NCI-H2107 treated with DMSO at 0.1 percent for 48 hours (cell line): ENCODE measurements at regions not wholly inside any gene's neighbourhood (a gene's known extent, or its start where the extent isn't known, plus 50 kb on each side); places are given as distances from the start of the nearest gene placed in this dataset.
"Not testable (repeated sequence)": the region's sequence is repeated elsewhere in the genome, so short reads cannot be mapped to it uniquely, and the experiment has no call there.

Source experiments
- DNase-seq: peaks from one replicate; lab custom pipeline; 2025; ENCODE audit not compliant: unreplicated experiment; lab: John Stamatoyannopoulos, UW

DNA sequence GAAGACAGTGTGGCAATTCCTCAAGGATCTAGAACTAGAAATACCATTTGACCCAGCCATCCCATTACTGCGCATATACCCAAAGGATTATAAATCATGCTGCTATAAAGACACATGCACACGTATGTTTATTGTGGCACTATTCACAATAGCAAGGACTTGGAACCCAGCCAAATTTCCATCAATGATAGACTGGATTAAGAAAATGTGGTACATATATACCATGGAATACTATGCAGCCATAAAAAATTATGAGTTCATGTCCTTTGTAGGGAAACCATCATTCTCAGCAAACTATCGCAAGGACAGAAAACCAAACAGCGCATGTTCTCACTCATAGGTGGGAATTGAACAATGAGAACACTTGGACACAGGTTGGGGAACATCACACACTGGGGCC, 729.6 kb upstream of the ARPP21 start:
- not testable (repeated sequence) for DNase-seq

DNA sequence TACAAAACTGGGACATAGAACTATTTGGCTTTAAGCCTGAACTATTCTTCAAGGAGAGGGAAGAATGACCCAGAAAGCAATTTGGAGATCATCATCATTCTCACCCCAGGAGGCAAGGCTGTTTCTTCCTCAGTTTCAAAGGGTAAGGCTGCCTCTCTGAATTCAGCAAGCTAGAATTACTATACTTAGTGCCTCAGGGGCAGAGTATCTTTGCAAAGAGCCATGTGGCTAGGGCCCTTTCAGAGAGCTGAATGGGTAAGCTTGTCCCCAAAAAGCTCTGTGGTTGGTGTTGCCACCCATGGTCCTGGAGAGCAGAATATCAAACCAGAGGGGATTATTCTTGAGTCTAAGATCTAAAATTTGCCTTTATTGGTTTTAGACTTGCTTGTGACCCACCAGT, 720.3 kb upstream of the ARPP21 start:
- DNase-seq, result no peak

DNA sequence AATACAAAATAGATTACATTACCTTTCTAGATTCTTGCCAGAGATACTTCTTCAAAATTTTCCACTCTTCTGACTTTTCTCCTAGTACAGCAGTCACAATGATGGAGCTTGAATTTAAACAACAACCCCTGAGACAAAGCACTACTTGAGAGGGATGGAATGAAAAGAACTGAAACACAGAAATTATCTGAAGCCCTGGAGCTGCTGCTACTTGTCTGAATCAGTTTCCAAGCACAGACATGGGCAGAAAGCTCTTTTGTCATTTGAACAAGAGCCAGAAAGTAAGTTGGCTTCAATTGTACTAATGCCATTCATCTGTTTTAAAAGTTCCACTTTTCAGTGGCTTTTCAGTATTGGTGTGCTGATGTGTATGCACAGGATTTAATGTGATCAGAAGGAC, 718.5 kb upstream of the ARPP21 start:
- no peak for DNase-seq

- DNase-seq, result no peak
Observed at GRCh38 chr3:34924961-34925360, 714.4 kb upstream of the ARPP21 start.

DNA sequence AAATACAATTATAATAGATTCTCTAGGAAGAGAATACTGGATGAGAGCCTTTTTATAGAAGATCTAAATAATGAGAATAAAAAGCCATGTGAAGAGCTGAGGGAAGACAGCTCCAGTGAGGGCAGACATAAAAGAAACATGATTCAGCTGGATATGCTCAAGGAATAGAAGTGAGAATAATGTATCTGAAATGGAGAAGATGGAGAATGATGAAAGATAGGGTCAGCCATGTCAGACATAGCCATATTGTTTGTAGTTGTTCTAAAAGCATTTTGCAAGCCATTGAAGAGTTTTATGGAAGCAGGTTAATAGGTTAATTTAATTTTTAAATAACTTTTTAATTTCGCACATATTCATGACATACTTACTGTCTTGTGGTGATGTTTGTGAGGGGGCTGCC, 713.5 kb upstream of the ARPP21 start:
- no peak for DNase-seq

DNA sequence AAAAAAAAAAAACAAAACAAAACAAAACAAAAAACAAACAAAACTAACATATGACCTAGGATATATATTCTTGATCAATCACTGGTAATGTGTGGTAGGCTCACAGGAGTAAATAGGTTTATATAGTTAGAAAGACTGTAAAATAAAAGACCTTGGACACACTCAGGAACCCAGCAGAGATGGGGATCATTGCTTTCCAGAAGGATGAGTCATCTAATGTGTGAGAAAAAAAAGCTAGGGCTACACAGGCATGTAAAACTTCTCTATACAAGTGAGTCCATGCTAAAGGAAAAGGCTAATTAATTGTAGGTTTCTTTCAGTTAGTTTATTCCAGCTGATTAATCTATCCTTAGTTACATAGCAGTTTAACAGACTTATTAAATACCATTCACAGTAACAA, 710.3 kb upstream of the ARPP21 start:
- no peak for DNase-seq

DNA sequence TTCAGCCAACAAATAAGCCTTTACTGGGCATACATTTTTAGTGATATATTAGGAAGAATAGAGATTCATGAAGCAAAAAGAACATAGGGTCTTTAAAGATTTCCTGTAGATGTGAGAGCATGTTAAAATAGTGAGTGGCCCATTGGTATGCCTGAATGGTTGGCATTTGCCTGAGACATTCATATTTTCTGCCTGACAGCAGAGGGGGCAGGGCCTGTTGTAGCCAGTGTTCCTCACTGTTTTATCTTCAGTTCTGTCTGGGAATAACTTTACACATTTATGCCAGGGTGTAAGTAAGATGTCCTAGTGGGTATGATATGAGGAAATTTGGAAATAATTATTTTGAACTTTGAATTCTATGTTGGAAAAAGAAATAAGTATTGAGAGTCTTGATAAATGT, 704.7 kb upstream of the ARPP21 start:
- DNase-seq, result no peak

GRCh38 chr3:34938784-34939183, 700.5 kb upstream of the ARPP21 start:
- no peak for DNase-seq

GRCh38 chr3:34942256-34942655, 697.1 kb upstream of the ARPP21 start:
- DNase-seq, result no peak

DNA sequence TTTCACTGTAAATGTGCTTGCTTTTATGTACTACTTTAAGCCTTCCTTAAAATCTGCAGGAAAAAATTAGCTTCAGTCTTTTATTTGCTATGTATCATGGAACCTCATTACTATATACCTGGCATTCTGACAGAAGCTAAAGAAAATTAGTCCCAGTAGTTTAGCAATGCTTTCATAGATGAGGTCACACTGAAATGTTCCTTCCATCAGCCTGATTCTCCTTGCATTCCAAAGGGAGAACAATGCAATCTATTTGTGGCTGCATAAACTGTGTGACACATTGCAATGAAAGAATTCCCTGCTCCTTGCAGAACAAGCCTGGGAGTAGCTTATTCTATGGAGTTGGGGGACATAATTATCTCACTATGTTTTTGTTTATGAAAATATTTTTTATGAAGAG, 691.5 kb upstream of the ARPP21 start:
- no peak for DNase-seq

DNA sequence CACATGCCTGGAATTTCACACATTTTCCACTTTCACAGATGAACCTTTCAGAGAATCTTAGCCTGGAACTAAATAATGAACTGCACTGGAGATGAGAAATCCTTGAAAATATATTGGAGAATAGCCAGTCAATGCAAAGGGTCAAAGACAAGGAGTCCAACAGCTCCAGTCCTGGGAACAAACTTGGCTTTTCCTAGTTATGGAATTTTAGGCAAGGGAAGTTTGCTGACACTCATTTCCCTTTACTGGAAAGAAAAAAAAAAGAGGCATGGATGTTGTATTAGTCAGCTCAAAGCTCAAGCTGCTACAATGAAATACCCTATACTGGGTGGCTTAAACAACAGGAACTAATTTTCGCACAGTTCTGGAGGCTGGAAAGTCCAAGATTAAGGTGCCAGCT, 690.8 kb upstream of the ARPP21 start:
- no peak for DNase-seq

DNA sequence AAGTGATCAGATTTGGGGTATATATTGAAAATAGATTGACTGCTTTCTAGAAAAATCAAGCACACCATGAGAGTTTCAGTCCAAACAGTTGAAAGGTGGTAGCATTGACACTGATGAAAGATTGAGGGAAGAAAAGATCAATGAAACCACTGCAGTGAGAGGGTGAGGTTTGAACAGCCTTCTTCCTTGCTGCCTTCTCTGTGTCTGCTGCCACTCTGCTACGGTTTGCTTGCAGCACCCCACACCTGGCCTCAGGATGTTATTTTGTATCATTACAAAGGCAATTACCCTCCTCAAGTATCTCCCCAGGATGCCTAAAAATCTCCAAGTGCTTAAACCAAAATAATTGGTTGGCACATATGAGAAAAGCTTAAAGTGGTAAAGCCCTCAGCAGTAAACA, 683.6 kb upstream of the ARPP21 start:
- DNase-seq, result peak; percentile 60

- DNase-seq, result no peak
Observed at GRCh38 chr3:34956511-34956910, 682.8 kb upstream of the ARPP21 start.

GRCh38 chr3:34957677-34958076, 681.6 kb upstream of the ARPP21 start:
- DNase-seq, result no peak

DNA sequence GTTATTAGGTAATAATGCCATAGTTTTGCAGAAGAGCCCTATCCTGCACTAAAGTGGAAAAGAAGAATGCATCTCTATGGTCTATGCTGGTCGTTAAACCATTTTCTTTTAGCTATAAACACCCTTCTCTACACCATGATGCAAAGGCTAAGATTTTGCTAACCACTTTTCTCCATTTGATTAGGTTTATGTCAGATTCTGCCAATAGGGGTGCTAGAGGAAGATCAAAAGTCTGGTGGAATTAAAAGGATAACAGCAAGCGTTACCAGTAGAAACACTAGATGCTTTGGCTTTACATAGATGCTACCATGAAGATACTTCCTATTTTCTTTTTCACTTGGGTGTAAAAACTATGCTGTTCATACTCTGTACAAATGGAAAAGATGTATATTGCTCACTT, 669.8 kb upstream of the ARPP21 start:
- DNase-seq, result no peak

DNA sequence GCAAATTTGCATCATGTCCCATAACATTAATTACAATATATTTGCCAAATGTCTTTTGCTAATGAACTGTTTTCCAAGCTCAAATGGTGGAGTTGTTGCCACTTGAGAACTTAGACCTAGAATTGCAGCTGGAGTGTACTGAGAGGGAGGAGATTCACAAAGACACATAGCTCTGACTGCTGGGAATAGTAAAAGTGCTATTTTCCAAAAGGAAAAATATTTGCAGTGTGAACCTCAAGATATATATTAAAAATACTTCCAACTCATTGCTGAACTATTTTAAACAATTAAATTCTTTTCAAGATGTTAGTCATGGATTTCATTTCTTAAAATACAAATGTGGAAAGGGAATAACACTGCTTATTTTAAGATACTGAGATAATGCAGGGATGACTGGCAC, 666.8 kb upstream of the ARPP21 start:
- no peak for DNase-seq

DNA sequence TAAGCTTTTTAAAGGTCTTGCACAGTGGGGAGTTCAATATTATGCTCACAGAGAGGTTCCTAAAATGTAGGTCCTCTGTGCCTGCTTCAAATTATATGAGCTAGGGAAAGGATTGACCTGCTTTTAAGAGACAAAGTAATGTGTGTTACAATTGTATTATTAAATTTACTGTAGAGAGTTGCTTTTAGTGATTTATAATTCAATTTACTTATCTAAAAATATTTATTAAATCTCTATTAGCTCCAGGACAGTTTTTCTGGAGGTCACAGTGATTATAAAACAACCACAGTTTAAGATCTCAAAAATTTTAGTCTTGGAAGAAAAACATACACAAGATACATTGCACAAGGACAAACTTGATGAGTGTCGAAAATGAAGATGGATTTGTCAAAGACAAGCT, 665.7 kb upstream of the ARPP21 start:
- no peak for DNase-seq

DNA sequence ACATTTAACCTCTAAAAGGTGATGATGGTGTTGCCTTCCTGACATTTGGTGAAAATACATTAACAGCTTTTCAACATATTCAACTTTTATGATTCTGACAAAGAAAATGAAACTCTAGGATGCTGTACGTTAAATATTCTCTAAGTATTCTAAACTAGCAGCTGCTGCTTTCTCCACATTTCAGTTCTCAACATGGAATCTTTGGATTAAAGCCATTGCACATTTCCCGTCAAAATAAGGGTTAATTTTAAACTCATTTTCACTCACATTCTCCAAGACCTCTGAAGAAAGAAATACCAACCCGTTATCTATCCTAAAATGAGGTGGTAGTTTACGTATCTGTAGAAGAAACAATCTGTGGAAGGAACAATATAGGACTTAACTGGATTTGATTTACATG, 655.7 kb upstream of the ARPP21 start:
- DNase-seq, result no peak

GRCh38 chr3:34988296-34988695, 651.0 kb upstream of the ARPP21 start:
- no peak for DNase-seq

DNA sequence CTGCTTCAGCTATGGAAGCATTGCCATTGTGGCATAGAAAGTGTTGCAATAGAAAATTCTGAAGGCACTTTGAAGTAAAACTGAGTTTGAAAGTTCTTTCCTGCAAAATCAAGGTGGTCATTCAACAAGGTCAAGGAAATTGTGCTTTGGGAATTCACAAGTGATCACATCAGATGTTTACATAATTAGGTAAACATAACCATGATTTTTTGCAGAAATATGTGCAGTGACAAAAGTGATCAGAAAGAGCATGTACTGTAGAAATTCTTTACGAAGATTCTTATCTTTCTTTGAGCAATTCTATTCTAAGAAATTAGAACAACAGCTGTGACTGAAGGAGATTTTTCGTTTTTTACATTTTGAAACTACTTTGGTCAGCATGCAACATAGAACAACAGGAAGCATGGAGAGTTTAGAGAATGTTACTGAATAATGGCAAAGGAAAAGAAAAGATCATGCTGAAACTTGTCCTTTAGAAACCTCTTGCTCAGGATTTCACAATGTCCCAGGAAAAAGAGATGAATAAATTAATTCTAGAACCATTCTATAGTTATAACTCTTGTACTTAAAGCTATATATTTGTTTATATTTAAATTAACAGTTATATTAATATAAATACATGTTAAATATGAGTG, 643.4 kb upstream of the ARPP21 start:
- DNase-seq, result no peak

- DNase-seq, result no peak
Observed at GRCh38 chr3:34998902-34999301, 640.4 kb upstream of the ARPP21 start.

- DNase-seq, result no peak
Observed at GRCh38 chr3:35012214-35012613, 627.1 kb upstream of the ARPP21 start.

DNA sequence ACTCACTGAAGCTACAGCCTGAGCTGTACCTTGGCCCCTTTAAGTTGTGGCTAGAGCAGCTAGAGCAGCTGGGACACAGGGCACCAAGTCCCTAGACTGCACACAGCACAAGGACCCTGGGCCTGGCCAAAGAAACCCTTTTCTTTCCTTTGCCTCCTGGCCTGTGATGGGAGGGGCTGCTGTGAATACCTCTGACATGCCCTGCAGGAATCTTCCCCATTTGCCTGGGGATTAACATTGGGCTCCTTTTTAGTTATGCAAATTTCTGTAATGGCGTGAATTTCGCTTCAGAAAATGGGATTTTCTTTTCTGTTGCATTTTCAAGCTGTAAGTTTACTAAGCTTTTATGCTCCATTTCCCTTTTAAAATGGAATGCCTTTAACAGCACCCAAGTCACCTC, 611.2 kb upstream of the ARPP21 start:
- DNase-seq, result no peak
